ENCODE measurements at regions not wholly inside any gene's neighbourhood (a gene's known extent, or its start where the extent isn't known, plus 50 kb on each side); places are given as distances from the start of the nearest gene placed in this dataset.
"Not testable (repeated sequence)": the region's sequence is repeated elsewhere in the genome, so short reads cannot be mapped to it uniquely, and the experiment has no call there.

- CTCF ChIA-PET, result no interaction called here
- Mint-ChIP-seq H3K4me3 (no peak overlapping the region), H3K36me3 (no peaks in the 10 kb centered on the region), H3K27me3 (peaks cover 4% of the 10 kb centered on the region), H3K27ac (no peak overlapping the region), H3K9me3 (peaks cover 2% of the 10 kb centered on the region), H3K4me1 (no peaks in the 10 kb centered on the region)
- no peak for DNase-seq
Measured at GRCh38 chr10:130708465-130709070, 572.4 kb downstream of the GLRX3 start.

- CTCF ChIA-PET, result no interaction called here
- Mint-ChIP-seq H3K9me3 (peaks cover 2% of the 10 kb centered on the region), H3K27me3 (peaks cover 4% of the 10 kb centered on the region), H3K4me3 (no peak overlapping the region), H3K4me1 (no peaks in the 10 kb centered on the region), H3K27ac (no peak overlapping the region), H3K36me3 (no peaks in the 10 kb centered on the region)
- DNase-seq, result no peak
Measured at GRCh38 chr10:130709415-130709814, 573.2 kb downstream of the GLRX3 start.

DNA sequence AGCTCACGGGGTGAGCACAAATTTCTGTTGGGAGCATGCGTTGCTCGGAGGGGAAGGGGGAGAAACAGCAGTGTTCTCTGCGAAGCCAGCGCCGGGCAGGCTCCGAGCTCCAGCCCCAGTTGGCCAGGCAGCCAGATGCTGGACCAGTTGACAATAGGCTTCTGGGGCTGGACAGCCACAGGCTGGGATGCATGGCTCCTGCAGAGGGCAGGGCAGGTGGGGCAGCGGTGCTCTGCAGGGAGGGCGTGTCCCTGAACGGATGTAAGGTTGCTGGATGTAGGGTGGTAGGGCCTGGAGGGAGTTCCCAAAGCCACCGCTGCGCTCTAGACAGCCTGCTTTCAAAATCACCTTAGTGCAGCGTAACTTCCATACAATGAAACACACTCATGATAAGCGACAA, 574.9 kb downstream of the GLRX3 start:
- CTCF ChIA-PET, result no interaction called here
- Mint-ChIP-seq H3K9me3 (peaks cover 2% of the 10 kb centered on the region), H3K27ac (no peak overlapping the region), H3K36me3 (no peaks in the 10 kb centered on the region), H3K27me3 (peaks cover 4% of the 10 kb centered on the region), H3K4me1 (no peaks in the 10 kb centered on the region), H3K4me3 (no peak overlapping the region)
- DNase-seq, result no peak

- peaks cover 4% of the 10 kb centered on the region for H3K9me3 Mint-ChIP-seq
- no peak overlapping the region for H3K27ac Mint-ChIP-seq
- no peaks in the 10 kb centered on the region for H3K36me3 Mint-ChIP-seq
- H3K4me3 Mint-ChIP-seq, result no peak overlapping the region
- CTCF ChIA-PET, result no interaction called here
- H3K4me1 Mint-ChIP-seq, result no peaks in the 10 kb centered on the region
- DNase-seq, result no peak
- peaks cover 4% of the 10 kb centered on the region for H3K27me3 Mint-ChIP-seq
Measured at GRCh38 chr10:130713135-130713534, 576.9 kb downstream of the GLRX3 start.

- DNase-seq, result no peak
- H3K4me3 Mint-ChIP-seq, result no peak overlapping the region
- no peaks in the 10 kb centered on the region for H3K4me1 Mint-ChIP-seq
- CTCF ChIA-PET, result no interaction called here
- H3K36me3 Mint-ChIP-seq, result no peaks in the 10 kb centered on the region
- H3K9me3 Mint-ChIP-seq, result peaks cover 4% of the 10 kb centered on the region
- no peak overlapping the region for H3K27ac Mint-ChIP-seq
- H3K27me3 Mint-ChIP-seq, result peaks cover 4% of the 10 kb centered on the region
Measured at GRCh38 chr10:130713731-130714130, 577.5 kb downstream of the GLRX3 start.

GRCh38 chr10:130714742-130715467, 578.7 kb downstream of the GLRX3 start:
- H3K27ac Mint-ChIP-seq, result no peak overlapping the region
- H3K27me3 Mint-ChIP-seq, result peaks cover 4% of the 10 kb centered on the region
- no peaks in the 10 kb centered on the region for H3K36me3 Mint-ChIP-seq
- H3K9me3 Mint-ChIP-seq, result peaks cover 4% of the 10 kb centered on the region
- no peaks in the 10 kb centered on the region for H3K4me1 Mint-ChIP-seq
- CTCF ChIA-PET, result no interaction called here
- no peak overlapping the region for H3K4me3 Mint-ChIP-seq
- no peak for DNase-seq

- no peaks in the 10 kb centered on the region for H3K36me3 Mint-ChIP-seq
- H3K4me3 Mint-ChIP-seq, result no peak overlapping the region
- CTCF ChIA-PET, result no interaction called here
- peaks cover 4% of the 10 kb centered on the region for H3K9me3 Mint-ChIP-seq
- H3K27me3 Mint-ChIP-seq, result peaks cover 4% of the 10 kb centered on the region
- H3K4me1 Mint-ChIP-seq, result no peaks in the 10 kb centered on the region
- H3K27ac Mint-ChIP-seq, result no peak overlapping the region
- no peak for DNase-seq
Measured at GRCh38 chr10:130715686-130716670, 579.8 kb downstream of the GLRX3 start.

- no peak overlapping the region for H3K27ac Mint-ChIP-seq
- no peak for DNase-seq
- no peaks in the 10 kb centered on the region for H3K36me3 Mint-ChIP-seq
- no peak overlapping the region for H3K4me3 Mint-ChIP-seq
- H3K4me1 Mint-ChIP-seq, result no peaks in the 10 kb centered on the region
- H3K27me3 Mint-ChIP-seq, result peaks cover 4% of the 10 kb centered on the region
- peaks cover 4% of the 10 kb centered on the region for H3K9me3 Mint-ChIP-seq
- CTCF ChIA-PET, result no interaction called here
Measured at GRCh38 chr10:130717083-130717482, 580.9 kb downstream of the GLRX3 start.

DNA sequence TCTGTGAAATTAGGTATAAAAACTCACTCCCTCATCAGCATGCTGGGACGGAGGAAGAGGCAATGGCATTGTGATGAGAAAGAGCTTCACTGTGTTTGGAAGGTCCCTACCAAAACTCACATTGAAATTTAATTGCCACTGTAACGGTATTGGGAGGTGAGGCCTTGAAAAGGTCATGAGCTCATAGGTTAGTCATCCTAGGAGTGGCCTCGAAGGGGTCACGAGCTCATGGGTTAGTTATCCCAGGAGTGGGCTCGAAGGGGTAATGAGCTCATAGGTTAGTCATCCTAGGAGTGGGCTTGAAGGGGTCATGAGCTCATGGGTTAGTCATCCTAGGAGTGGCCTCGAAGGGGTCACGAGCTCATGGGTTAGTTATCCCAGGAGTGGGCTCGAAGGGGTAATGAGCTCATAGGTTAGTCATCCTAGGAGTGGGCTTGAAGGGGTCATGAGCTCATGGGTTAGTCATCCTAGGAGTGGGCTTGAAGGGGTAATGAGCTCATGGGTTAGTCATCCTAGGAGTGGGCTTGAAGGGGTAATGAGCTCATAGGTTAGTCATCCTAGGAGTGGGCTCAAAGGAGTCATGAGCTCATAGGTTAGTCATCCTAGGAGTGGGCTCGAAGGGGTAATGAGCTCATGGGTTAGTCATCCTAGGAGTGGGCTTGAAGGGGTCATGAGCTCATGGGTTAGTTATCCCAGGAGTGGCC, 582.7 kb downstream of the GLRX3 start:
- H3K36me3 Mint-ChIP-seq, H3K4me1 Mint-ChIP-seq, H3K27me3 Mint-ChIP-seq, H3K27ac Mint-ChIP-seq, H3K9me3 Mint-ChIP-seq, DNase-seq, H3K4me3 Mint-ChIP-seq, CTCF ChIA-PET: not testable (repeated sequence)

DNA sequence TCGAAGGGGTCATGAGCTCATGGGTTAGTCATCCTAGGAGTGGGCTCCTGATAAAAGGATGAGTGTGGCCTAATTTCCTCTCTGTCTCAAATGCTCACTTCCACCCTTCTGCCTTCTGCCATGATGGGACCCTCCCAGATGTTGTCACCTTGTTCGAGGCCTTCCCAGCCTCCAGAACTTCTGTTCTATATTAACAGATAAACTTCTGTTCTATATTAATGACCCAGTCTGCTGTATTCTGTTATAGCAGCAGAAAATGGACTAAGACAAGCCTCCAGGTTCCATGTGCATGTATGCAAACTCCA, 583.2 kb downstream of the GLRX3 start:
- CTCF ChIA-PET, result no interaction called here
- H3K27ac Mint-ChIP-seq, result no peak overlapping the region
- H3K4me1 Mint-ChIP-seq, result no peaks in the 10 kb centered on the region
- H3K36me3 Mint-ChIP-seq, result no peaks in the 10 kb centered on the region
- no peak overlapping the region for H3K4me3 Mint-ChIP-seq
- no peak for DNase-seq
- H3K27me3 Mint-ChIP-seq, result no peaks in the 10 kb centered on the region
- H3K9me3 Mint-ChIP-seq, result peaks cover 4% of the 10 kb centered on the region

DNA sequence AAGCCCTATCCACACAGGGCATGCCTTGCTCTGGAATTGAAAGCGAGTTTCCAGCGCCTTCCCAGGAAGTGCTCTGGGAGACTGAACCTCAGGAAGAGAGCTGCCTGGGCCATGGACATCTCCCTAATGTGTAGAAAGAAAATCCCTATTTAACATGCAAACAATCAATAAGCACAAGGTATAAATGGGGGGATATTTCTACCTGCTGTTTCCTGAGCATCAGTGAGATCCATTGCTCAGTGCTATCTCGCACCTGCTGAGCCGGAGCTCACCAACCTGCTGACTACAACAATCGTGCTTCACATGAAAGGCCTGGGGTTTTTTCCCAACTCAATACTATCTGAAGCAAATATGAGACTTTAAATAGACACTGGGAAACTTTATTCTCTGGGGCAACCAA, 584.0 kb downstream of the GLRX3 start:
- no peak for DNase-seq
- Mint-ChIP-seq H3K4me1 (no peaks in the 10 kb centered on the region), H3K27ac (no peak overlapping the region), H3K27me3 (no peaks in the 10 kb centered on the region), H3K36me3 (no peaks in the 10 kb centered on the region), H3K4me3 (no peak overlapping the region), H3K9me3 (peaks cover 4% of the 10 kb centered on the region)
- CTCF ChIA-PET, result no interaction called here

DNA sequence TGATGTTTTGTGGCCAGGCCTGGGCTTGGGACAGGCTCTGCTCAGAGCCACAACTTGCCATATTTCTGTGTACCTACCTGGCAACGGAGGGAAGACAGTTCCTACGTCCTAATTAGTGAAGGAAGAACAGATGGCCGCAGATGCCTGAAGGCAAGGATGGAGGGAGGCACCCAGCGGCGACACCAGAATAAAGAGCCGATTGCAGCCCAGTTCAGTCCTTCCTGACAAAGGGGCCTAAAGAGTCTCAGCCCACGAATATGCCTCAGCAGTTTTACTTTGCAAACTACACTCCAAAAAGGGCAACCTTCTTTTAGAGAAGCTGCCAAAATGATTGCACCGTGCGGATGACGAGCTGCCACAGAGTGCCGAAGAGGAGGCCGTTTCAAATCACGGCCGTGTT, 585.8 kb downstream of the GLRX3 start:
- CTCF ChIA-PET, result no interaction called here
- Mint-ChIP-seq H3K4me1 (no peaks in the 10 kb centered on the region), H3K4me3 (no peak overlapping the region), H3K9me3 (peaks cover 3% of the 10 kb centered on the region), H3K27me3 (no peaks in the 10 kb centered on the region), H3K36me3 (no peaks in the 10 kb centered on the region), H3K27ac (no peak overlapping the region)
- DNase-seq, result no peak

DNA sequence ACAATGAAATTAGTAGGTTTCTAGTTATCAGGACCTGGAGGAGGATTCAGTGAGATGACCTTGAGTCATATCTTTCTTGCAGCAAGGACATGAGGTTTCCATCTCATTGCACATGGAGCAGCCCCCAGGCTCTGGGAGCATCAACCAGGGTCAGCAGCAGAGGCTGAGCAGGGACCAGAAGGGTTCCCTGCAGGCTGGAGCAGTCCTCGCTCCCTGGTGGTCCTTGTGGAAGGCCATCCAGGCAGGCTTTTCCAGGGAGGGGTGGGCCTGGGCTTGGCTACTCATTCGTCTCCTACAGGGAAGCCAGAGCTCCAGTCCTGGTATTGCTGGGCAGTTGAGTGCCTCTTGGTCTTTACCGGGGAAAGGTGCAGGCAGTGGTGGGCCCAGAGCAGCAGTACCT, 587.5 kb downstream of the GLRX3 start:
- CTCF ChIA-PET, result no interaction called here
- H3K4me3 Mint-ChIP-seq, result no peak overlapping the region
- DNase-seq, result no peak
- H3K4me1 Mint-ChIP-seq, result no peaks in the 10 kb centered on the region
- no peak overlapping the region for H3K27ac Mint-ChIP-seq
- no peaks in the 10 kb centered on the region for H3K9me3 Mint-ChIP-seq
- H3K27me3 Mint-ChIP-seq, result no peaks in the 10 kb centered on the region
- no peaks in the 10 kb centered on the region for H3K36me3 Mint-ChIP-seq

- Mint-ChIP-seq H3K27me3 (no peaks in the 10 kb centered on the region), H3K36me3 (no peaks in the 10 kb centered on the region), H3K27ac (no peak overlapping the region), H3K4me1 (no peaks in the 10 kb centered on the region), H3K9me3 (no peaks in the 10 kb centered on the region), H3K4me3 (no peak overlapping the region)
- DNase-seq, result no peak
- CTCF ChIA-PET, result no interaction called here
Measured at GRCh38 chr10:130725474-130725970, 586.0 kb downstream of the TCERG1L start.

Data from activated naive CD4-positive, alpha-beta T cell treated with anti-CD3 and anti-CD28 coated beads, Interleukin-2, amount 10 ng/mL, durations not matched to agents 7 days and 5 days (primary cell).